ENCODE measurements at regions not wholly inside any gene's neighbourhood (a gene's known extent, or its start where the extent isn't known, plus 50 kb on each side); places are given as distances from the start of the nearest gene placed in this dataset.
A peak's percentile ranks its signal among the peaks of the same experiment; 100 is the strongest.

DNA sequence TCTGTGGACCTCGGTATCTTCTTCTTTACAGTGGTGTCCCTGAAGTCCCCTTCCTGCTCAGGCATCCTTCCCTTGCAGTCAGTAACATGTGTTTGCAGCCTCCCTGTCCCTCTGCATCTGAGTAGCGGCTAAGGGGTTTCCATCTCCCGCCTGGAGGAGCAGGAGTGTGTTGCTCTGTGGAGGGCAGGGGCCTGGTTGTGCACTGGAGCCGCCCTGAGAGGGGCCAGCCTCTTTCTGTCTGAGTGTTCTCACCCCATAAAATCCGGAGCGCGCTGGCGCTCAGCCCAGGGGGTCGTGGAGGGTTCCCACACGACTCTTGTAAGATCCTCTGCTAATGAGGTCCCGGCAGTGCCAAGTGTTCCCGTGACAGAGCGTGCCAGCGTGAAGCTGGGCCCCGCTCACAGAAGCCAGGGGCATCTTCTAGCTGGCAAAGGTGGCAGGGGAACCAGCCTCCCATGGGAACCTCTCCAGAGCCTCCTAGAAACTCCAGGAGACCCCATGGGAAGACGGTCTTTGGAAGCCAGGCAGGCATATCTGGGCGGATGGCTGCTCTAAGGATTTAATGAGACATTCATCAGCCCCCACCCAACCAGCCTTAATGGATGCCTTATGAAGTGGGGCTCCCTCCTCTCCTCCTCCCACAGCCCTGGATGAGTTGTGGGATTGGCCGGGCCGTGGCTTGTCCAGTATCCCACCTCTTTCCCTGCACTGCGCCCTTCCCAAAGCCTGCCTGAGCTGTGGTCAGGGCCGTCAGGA, 91.4 kb upstream of the GSE1 start:
- Mint-ChIP-seq H3K27me3 (ENCODE audit: low read depth) (peaks cover 9% of the 10 kb centered on the region), H3K36me3 (ENCODE audit: low read depth) (peaks cover 19% of the 10 kb centered on the region), H3K27ac (peak overlapping the region; percentile 83 to 88 (median 85)), H3K9me3 (no peaks in the 10 kb centered on the region), H3K4me3 (peak overlapping the region; percentile 11 to 20 (median 13)), H3K4me1 (peaks cover 58% of the 10 kb centered on the region)
- TF ChIP-seq, protein P1, sequence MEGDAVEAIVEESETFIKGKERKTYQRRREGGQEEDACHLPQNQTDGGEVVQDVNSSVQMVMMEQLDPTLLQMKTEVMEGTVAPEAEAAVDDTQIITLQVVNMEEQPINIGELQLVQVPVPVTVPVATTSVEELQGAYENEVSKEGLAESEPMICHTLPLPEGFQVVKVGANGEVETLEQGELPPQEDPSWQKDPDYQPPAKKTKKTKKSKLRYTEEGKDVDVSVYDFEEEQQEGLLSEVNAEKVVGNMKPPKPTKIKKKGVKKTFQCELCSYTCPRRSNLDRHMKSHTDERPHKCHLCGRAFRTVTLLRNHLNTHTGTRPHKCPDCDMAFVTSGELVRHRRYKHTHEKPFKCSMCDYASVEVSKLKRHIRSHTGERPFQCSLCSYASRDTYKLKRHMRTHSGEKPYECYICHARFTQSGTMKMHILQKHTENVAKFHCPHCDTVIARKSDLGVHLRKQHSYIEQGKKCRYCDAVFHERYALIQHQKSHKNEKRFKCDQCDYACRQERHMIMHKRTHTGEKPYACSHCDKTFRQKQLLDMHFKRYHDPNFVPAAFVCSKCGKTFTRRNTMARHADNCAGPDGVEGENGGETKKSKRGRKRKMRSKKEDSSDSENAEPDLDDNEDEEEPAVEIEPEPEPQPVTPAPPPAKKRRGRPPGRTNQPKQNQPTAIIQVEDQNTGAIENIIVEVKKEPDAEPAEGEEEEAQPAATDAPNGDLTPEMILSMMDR (IDR thresholded peaks at IDR 0.05; ENCODE audit: unreplicated experiment in 3 of 3) = no peak

DNA sequence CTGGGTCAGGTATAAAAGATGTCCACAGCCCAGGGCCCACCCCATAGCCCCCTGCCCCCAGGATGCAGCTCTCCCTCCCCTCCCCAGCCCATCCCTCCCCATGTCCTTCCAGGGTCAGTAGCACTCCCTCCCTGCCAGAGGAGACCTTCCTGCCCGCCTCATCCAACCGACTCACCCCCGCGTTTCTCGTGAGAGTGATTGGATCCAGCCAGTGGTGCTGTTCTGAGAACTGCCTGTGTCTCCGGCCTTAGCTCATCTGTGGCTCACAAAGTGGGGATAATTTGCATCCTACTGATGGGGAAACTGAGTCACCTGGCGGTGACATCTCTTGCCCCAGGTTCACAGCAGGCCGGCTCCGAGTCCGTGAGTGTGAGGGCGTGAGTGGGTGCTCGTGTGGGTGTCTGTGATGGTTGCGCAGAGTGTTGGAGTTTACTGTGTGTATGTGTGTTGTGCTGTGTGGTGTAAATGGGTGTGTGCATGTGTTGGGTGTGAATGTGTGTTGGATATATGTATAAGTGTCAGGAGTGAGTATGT, 90.7 kb upstream of the GSE1 start:
- Mint-ChIP-seq H3K9me3 (no peaks in the 10 kb centered on the region), H3K27me3 (ENCODE audit: low read depth) (peaks cover 8% of the 10 kb centered on the region), H3K27ac (peak overlapping the region; percentile 70 to 88 (median 83)), H3K4me1 (peaks cover 60% of the 10 kb centered on the region), H3K4me3 (peak overlapping the region; percentile 19 to 61 (median 54)), H3K36me3 (ENCODE audit: low read depth) (peaks cover 19% of the 10 kb centered on the region)
- TF ChIP-seq, protein P1 (IDR thresholded peaks at IDR 0.05; ENCODE audit: unreplicated experiment in 3 of 3) = no peak

DNA sequence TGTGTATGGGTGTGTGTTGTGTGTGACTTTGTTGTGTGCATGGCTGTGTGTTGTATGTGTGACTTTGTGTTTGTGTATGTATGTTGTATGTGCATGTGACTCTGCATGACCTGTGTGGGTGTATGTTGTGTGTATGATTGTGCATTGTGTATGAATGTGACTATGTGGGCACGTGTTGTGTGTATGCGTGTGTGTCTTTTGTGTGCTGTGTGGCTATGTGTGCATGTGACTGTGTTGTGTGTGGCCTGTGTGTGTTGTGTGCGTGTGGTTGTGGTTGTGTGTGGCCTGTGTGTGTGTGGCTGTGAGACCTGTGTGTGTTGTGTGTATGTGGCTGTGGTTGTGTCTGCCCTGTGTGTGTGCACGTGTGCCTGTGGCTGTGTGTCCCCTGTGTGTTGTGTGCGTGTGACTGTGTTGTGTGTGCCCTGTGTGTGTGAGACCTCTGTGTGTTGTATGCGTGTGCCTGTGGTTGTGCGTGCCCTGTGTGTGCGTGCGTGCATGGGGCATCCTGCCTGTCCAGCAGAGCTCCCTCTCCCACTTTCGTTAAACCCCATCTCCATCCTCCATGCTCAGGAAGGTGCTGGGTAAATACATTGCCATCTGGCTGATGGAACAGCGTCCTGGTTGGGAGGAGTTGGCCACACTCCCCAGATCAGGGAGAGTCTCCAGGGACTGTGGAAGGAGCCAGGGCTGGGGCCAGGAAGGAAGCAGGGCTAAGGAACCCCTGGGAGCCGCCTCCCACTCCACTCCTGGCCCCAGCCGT, 90.1 kb upstream of the GSE1 start:
- H3K4me1 Mint-ChIP-seq = peaks cover 62% of the 10 kb centered on the region
- peak overlapping the region; percentile 70 to 88 (median 83) for H3K27ac Mint-ChIP-seq
- TF ChIP-seq, protein P1 (IDR thresholded peaks at IDR 0.05; ENCODE audit: unreplicated experiment in 3 of 3) = no peak
- peak overlapping the region; percentile 19 to 61 (median 54) for H3K4me3 Mint-ChIP-seq
- no peaks in the 10 kb centered on the region for H3K9me3 Mint-ChIP-seq
- H3K27me3 Mint-ChIP-seq (ENCODE audit: low read depth) = peaks cover 5% of the 10 kb centered on the region
- peaks cover 18% of the 10 kb centered on the region for H3K36me3 Mint-ChIP-seq (ENCODE audit: low read depth)

DNA sequence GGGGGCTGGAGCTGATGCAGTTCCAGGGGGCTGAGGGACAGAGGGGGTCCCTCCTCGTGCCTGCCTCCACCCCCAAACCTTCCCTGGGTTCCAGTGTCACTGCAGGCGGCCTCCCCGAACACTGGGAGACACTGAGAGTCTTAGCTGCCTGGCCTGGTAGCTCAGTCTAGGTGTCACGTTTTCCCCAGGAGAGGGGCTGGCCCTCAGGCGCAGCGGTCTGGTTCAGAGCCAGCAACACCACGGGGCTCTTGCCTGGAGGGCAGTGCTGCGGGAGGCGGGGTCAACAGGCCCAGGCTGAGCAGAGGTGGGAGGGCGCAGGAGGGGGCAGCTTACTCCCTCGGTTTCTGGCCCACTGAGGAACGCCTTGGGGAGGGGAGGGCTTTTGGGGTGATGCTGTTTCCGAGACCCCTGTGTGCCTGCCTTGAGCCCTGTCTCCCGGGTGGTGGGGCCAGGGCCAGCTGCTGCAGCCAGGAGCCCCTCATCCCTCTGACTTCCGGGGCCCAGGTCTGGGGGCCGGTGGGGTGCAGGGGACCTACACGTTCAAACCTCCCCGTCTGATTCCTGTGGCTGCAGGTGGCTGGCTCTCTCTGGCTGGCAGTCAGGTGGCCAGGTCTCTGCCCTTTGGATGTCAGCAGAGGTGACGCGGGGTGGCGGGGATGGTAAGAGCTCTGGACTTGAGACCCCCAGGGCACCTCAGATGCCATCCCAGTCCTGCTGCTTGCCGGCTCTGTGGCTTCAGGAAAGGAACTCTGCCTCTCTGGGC, 89.3 kb upstream of the GSE1 start:
- Mint-ChIP-seq H3K27me3 (ENCODE audit: low read depth) (peaks cover 2% of the 10 kb centered on the region), H3K36me3 (ENCODE audit: low read depth) (peaks cover 15% of the 10 kb centered on the region), H3K9me3 (no peaks in the 10 kb centered on the region), H3K27ac (peak overlapping the region; percentile 15 to 83 (median 70)), H3K4me1 (peaks cover 69% of the 10 kb centered on the region), H3K4me3 (no peak overlapping the region)
- TF ChIP-seq, protein P1 (IDR thresholded peaks at IDR 0.05; ENCODE audit: unreplicated experiment in 3 of 3) = no peak

DNA sequence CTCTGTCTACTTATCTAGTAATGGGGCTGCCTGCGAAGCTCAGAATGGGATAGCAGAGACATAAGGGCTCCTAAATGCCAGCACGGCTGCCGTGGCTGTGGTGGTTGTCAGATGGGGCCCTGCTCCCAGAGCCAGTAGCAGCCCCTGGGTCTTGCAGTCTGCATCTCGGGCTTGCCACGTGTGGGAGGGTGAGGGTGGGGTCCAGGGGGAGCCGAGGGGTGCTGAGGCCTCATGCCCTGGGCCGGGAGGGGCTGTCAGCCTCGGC, 88.8 kb upstream of the GSE1 start:
- Mint-ChIP-seq H3K27me3 (ENCODE audit: low read depth) (no peaks in the 10 kb centered on the region), H3K4me3 (no peak overlapping the region), H3K36me3 (ENCODE audit: low read depth) (peaks cover 10% of the 10 kb centered on the region), H3K9me3 (no peaks in the 10 kb centered on the region), H3K27ac (no peak overlapping the region), H3K4me1 (peaks cover 68% of the 10 kb centered on the region)
- TF ChIP-seq, protein P1 (IDR thresholded peaks at IDR 0.05; ENCODE audit: unreplicated experiment in 3 of 3) = no peak

Measured in nephron (organoid).